H1 (cell line): ENCODE measurements at regions not wholly inside any gene's neighbourhood (a gene's known extent, or its start where the extent isn't known, plus 50 kb on each side); places are given as distances from the start of the nearest gene placed in this dataset.

Experiments
- CTCF ChIA-PET: fragments of 300-600 bp; sonication (Branson Sonifier 250); formaldehyde crosslinking; loops from one replicate; lab custom pipeline; 2021; ENCODE audit not compliant: partially characterized antibody; lab: Charles Lee
- POLR2A ChIA-PET: fragments of 300-600 bp; sonication (Branson Sonifier 250); formaldehyde crosslinking; loops from one replicate; lab custom pipeline; 2021; ENCODE audit warnings: inconsistent platforms; ENCODE audit not compliant: partially characterized antibody; lab: Charles Lee
- DNase-seq, 2 experiments: peaks; one replicate each; pipeline versions ENCODE4 v3.0.0 to v3.0.0-alpha.2; 2010 to 2022; ENCODE audit warnings: low spot score in 2 of 2, low read depth in 1 of 2, mixed read lengths in 1 of 2
- FAIRE-seq: peaks from 2 replicates; lab custom pipeline; 2011; peaks lifted over from hg19 to GRCh38; lab: Jason Lieb, UNC
- H2AFZ ChIP-seq: 2 replicates; pipeline ENCODE4 v1.8.1; 2012; ENCODE audit warnings: low read length, inconsistent platforms
- H2AK5ac ChIP-seq: 2 replicates; pipeline ENCODE4 v1.6.1; 2013; ENCODE audit warnings: low read depth, low read length
- H2BK120ac ChIP-seq: replicated peaks from 2 replicates; pipeline ENCODE3; 2013; ENCODE audit warnings: low read depth, low read length, inconsistent platforms
- H2BK12ac ChIP-seq: 2 replicates; pipeline ENCODE4 v1.6.1; 2013; ENCODE audit warnings: low read depth, low read length
- H2BK15ac ChIP-seq: 2 replicates; pipeline ENCODE4 v1.6.1; 2013; ENCODE audit warnings: low read length
- H2BK20ac ChIP-seq: 2 replicates; pipeline ENCODE4 v1.6.1; 2013; ENCODE audit warnings: low read length
- H2BK5ac ChIP-seq: 2 replicates; pipeline ENCODE4 v1.6.1; 2013; ENCODE audit warnings: low read depth, low read length
- H3K14ac ChIP-seq: 2 replicates; pipeline ENCODE4 v1.6.1; 2013; ENCODE audit warnings: inconsistent platforms; ENCODE audit not compliant: insufficient read length
- H3K18ac ChIP-seq: 2 replicates; pipeline ENCODE4 v1.6.1; 2013; ENCODE audit warnings: low read length; ENCODE audit errors: extremely low read depth
- H3K23ac ChIP-seq: 2 replicates; pipeline ENCODE4 v1.6.1; 2013; ENCODE audit warnings: inconsistent platforms; ENCODE audit not compliant: insufficient read length
- H3K23me2 ChIP-seq: 2 replicates; pipeline ENCODE4 v1.6.1; 2013; ENCODE audit warnings: low read depth, low read length
- H3K27ac ChIP-seq: 2 replicates; pipeline ENCODE4 v1.6.1; 2011; ENCODE audit warnings: low read depth, low read length, inconsistent platforms
- H3K27me3 ChIP-seq, 4 experiments: replicated peaks in 1 of 4; 1 replicate in 1 of 4; 2 replicates in 3 of 4; pipeline versions ENCODE4 v1.6.1 to v1.8.1; 2011 to 2013; ENCODE audit warnings: low read length in 3 of 4, mild to moderate bottlenecking in 3 of 4, inconsistent platforms in 2 of 4, mixed read lengths in 2 of 4, moderate library complexity in 1 of 4; ENCODE audit not compliant: control insufficient read depth in 3 of 4, insufficient read depth in 3 of 4; ENCODE audit errors: extremely low read depth in 1 of 4
- H3K36me3 ChIP-seq, 4 experiments: 2 replicates each; pipeline versions ENCODE4 v1.6.1 to v1.8.1; 2011 to 2013; ENCODE audit warnings: mild to moderate bottlenecking in 4 of 4, low read length in 3 of 4, moderate library complexity in 2 of 4, control low read depth in 1 of 4, inconsistent platforms in 1 of 4; ENCODE audit not compliant: insufficient read depth in 4 of 4, control insufficient read depth in 2 of 4
- H3K4ac ChIP-seq: replicated peaks from 2 replicates; pipeline ENCODE3; 2013; ENCODE audit warnings: low read length, low read depth, mixed read lengths, inconsistent platforms; ENCODE audit not compliant: insufficient read length
- H3K4me1 ChIP-seq, 4 experiments: replicated peaks in 1 of 4; 1 replicate in 1 of 4; 2 replicates in 3 of 4; pipeline versions ENCODE4 v1.6.1 to v1.8.1; 2011 to 2013; ENCODE audit warnings: low read length in 3 of 4, inconsistent platforms in 2 of 4, mixed read lengths in 1 of 4; ENCODE audit not compliant: insufficient read depth in 4 of 4, control insufficient read depth in 3 of 4
- H3K4me2 ChIP-seq, 2 experiments: 2 replicates each; pipeline versions ENCODE4 v1.6.1 to v1.8.1; 2011 to 2013; ENCODE audit warnings: low read depth in 2 of 2, low read length in 2 of 2, control low read depth in 1 of 2, inconsistent platforms in 1 of 2, mild to moderate bottlenecking in 1 of 2; ENCODE audit not compliant: insufficient read depth in 1 of 2
- H3K4me3 ChIP-seq, 4 experiments: fragments of 200-600, 300-600 bp in 1 of 4; sonication (generic), shearing (Covaris generic), sonication (Bioruptor Twin) in 1 of 4; 2 replicates each; pipeline versions ENCODE4 v1.5.1 to v1.8.1; 2011 to 2016; ENCODE audit warnings: low read length in 4 of 4, low read depth in 3 of 4, control low read depth in 2 of 4, inconsistent platforms in 2 of 4, mild to moderate bottlenecking in 2 of 4, mixed read lengths in 1 of 4, moderate library complexity in 1 of 4; ENCODE audit not compliant: insufficient read depth in 2 of 4; ENCODE audit errors: extremely low read depth in 1 of 4
- H3K56ac ChIP-seq: replicated peaks from 2 replicates; pipeline ENCODE3; 2013; ENCODE audit warnings: low read depth, mild to moderate bottlenecking, mixed read lengths, low read length, inconsistent platforms; ENCODE audit not compliant: insufficient read length
- H3K79me1 ChIP-seq: 2 replicates; pipeline ENCODE4 v1.6.1; 2013; ENCODE audit warnings: low read depth, low read length, control low read depth
- H3K79me2 ChIP-seq, 2 experiments: 2 replicates each; pipeline versions ENCODE4 v1.6.1 to v1.8.1; 2012 to 2013; ENCODE audit warnings: low read length in 2 of 2, mild to moderate bottlenecking in 2 of 2, inconsistent platforms in 1 of 2; ENCODE audit not compliant: insufficient read depth in 2 of 2, control insufficient read depth in 1 of 2
- H3K9ac ChIP-seq, 4 experiments: replicated peaks in 1 of 4; 1 replicate in 1 of 4; 2 replicates in 3 of 4; pipeline versions ENCODE4 v1.6.1 to v1.8.1; 2011 to 2013; ENCODE audit warnings: low read depth in 3 of 4, low read length in 3 of 4, control low read depth in 2 of 4, mild to moderate bottlenecking in 2 of 4, moderate library complexity in 2 of 4, inconsistent platforms in 1 of 4; ENCODE audit errors: extremely low read depth in 1 of 4
- H3K9me3 ChIP-seq, 2 experiments: 2 replicates each; pipeline versions ENCODE4 v1.6.1 to v1.8.1; 2012 to 2013; ENCODE audit warnings: mild to moderate bottlenecking in 2 of 2, moderate library complexity in 2 of 2, control low read depth in 1 of 2, inconsistent platforms in 1 of 2, low read depth in 1 of 2, low read length in 1 of 2, mixed read lengths in 1 of 2; ENCODE audit not compliant: insufficient read depth in 2 of 2
- H4K20me1 ChIP-seq, 2 experiments: replicated peaks in 1 of 2; 2 replicates each; pipeline versions ENCODE3 to v1.8.1; 2011 to 2013; ENCODE audit warnings: inconsistent platforms in 2 of 2, low read length in 2 of 2, mild to moderate bottlenecking in 1 of 2; ENCODE audit not compliant: insufficient read depth in 2 of 2, control insufficient read depth in 1 of 2
- H4K5ac ChIP-seq: 2 replicates; pipeline ENCODE4 v1.6.1; 2013; ENCODE audit warnings: low read length, low read depth, mixed read lengths, inconsistent platforms; ENCODE audit not compliant: insufficient read length
- H4K8ac ChIP-seq: 2 replicates; pipeline ENCODE4 v1.8.0; 2013; ENCODE audit warnings: mild to moderate bottlenecking, moderate library complexity, low read length, inconsistent platforms; ENCODE audit not compliant: insufficient read depth; ENCODE audit errors: extremely low read depth
- H4K91ac ChIP-seq: replicated peaks from 2 replicates; pipeline ENCODE3; 2013; ENCODE audit warnings: low read length, mixed read lengths, inconsistent platforms; ENCODE audit not compliant: insufficient read length
- ATF2 ChIP-seq: IDR thresholded peaks from 2 replicates; pipeline ENCODE4 v1.6.1; 2012; ENCODE audit warnings: low read length, inconsistent platforms
- CHD2 ChIP-seq: IDR thresholded peaks from 2 replicates; pipeline ENCODE4 v1.6.1; 2012; ENCODE audit warnings: low read length, improper control_type of control experiment
- GABPA ChIP-seq: IDR thresholded peaks from 2 replicates; pipeline ENCODE4 v1.6.1; 2011; ENCODE audit warnings: mild to moderate bottlenecking, low read length, moderate library complexity, borderline replicate concordance; ENCODE audit not compliant: insufficient read depth
- GTF2F1 ChIP-seq: IDR thresholded peaks from 2 replicates; pipeline ENCODE4 v1.6.1; 2012; ENCODE audit warnings: low read depth, low read length, improper control_type of control experiment, borderline replicate concordance
- JUND ChIP-seq: IDR thresholded peaks from 2 replicates; pipeline ENCODE4 v1.6.1; 2011; ENCODE audit warnings: mild to moderate bottlenecking, improper control_type of control experiment, low read length
- KDM1A ChIP-seq: fragments of 200-600, 300-600 bp; sonication (generic); IDR thresholded peaks from 2 replicates; pipeline ENCODE4 v1.7.1; 2016; ENCODE audit warnings: mild to moderate bottlenecking, low read length, borderline replicate concordance
- KDM4A ChIP-seq: IDR thresholded peaks from one replicate; pipeline ENCODE4 v1.7.1; 2012; ENCODE audit warnings: low read depth, mild to moderate bottlenecking, moderate library complexity, low read length, inconsistent platforms; ENCODE audit not compliant: severe bottlenecking
- NRF1 ChIP-seq: IDR thresholded peaks from 2 replicates; pipeline ENCODE4 v1.6.1; 2011; ENCODE audit warnings: mild to moderate bottlenecking, low read depth, low read length, improper control_type of control experiment
- WGBS, 2 experiments: shearing (Covaris generic) in 1 of 2; methylation state at CpG; one replicate each; pipeline versions ENCODE4 v1.1.6 to v1.1.7; 2013 to 2015; ENCODE audit warnings: low lambda C conversion rate in 2 of 2, mixed read lengths in 2 of 2, inconsistent platforms in 1 of 2, low coverage in 1 of 2, missing lambda C conversion rate in 1 of 2; ENCODE audit not compliant: insufficient replicate concordance in 2 of 2, insufficient coverage in 1 of 2, insufficient read length in 1 of 2; ENCODE audit errors: extremely low coverage in 1 of 2, missing lambda C conversion rate in 1 of 2; 5-methylcytosine and 5-hydroxymethylcytosine counted together

- no peak overlapping the region for H3K14ac ChIP-seq
- WGBS, 2 experiments, result 84% methylated on average over 10 of the region's 12 CpGs; no CpG with 5 or more reads in 1 of the 2 experiments
- H2BK5ac ChIP-seq, result peak overlapping the region; percentile 96
- H2BK120ac ChIP-seq, result no peak overlapping the region
- no peak overlapping the region for H3K56ac ChIP-seq
- peaks cover 18 to 25% of the 10 kb centered on the region in 2 experiments for H4K20me1 ChIP-seq
- no peak overlapping the region for H2AFZ ChIP-seq
- POLR2A ChIA-PET, result interaction anchor here (0.6 to 5.9 kb wide), 5 partner anchors 12 to 395 kb away, joined by 3 to 32 read pairs (median 4); no protein-coding TSS in a partner anchor
- no peak overlapping the region for H4K91ac ChIP-seq
- H3K27me3 ChIP-seq, result no peaks in the 10 kb centered on the region
- no peak overlapping the region for H4K5ac ChIP-seq
- peak overlapping the region; percentile 97 for H2BK12ac ChIP-seq
- no peak for FAIRE-seq
- H3K36me3 ChIP-seq, result peaks cover 0 to 11% (median 0%) of the 10 kb centered on the region in 4 experiments; a peak in 2 of 8 replicates
- no peak overlapping the region for H3K4me3 ChIP-seq
- no peak overlapping the region for H3K9ac ChIP-seq
- peaks cover 6% of the 10 kb centered on the region; the same call in 1 of the 2 replicates for H3K23me2 ChIP-seq
- peak overlapping the region; percentile 96 for H3K27ac ChIP-seq
- H3K4me1 ChIP-seq, result peaks cover 25 to 63% (median 42%) of the 10 kb centered on the region in 4 experiments
- peak overlapping the region; percentile 97 for H2AK5ac ChIP-seq
- peaks cover 16 to 94% of the 10 kb centered on the region in 2 experiments for H3K79me2 ChIP-seq
- no peak overlapping the region for H3K23ac ChIP-seq
- peak overlapping the region; percentile 56; the same call in 1 of the 2 replicates for H3K18ac ChIP-seq
- DNase-seq, result no peak
- H2BK20ac ChIP-seq, result peak overlapping the region; percentile 4; the same call in 1 of the 2 replicates
- H3K9me3 ChIP-seq, result no peaks in the 10 kb centered on the region
- H3K4me2 ChIP-seq, result peak overlapping the region in 1 of 2 experiments; percentile 61; a peak in 1 of 4 replicates
- H2BK15ac ChIP-seq, result no peak overlapping the region; the same call in 1 of the 2 replicates
- CTCF ChIA-PET, result interaction anchor here (0.7 to 2.6 kb wide), 6 partner anchors 10 to 83 kb away, joined by 3 to 8 read pairs (median 5); no protein-coding TSS in a partner anchor
- peaks cover 29% of the 10 kb centered on the region for H3K79me1 ChIP-seq
- no peak overlapping the region for H3K4ac ChIP-seq
- no peak overlapping the region for H4K8ac ChIP-seq
- TF ChIP-seq KDM1A (peak; percentile 74; the same call in 1 of the 2 replicates), NRF1 (no peak), KDM4A (no peak), GABPA (no peak), GTF2F1 (no peak), CHD2 (no peak), ATF2 (no peak), JUND (no peak)
These were observed 53.0 kb downstream of the NCOR2 start for GRCh38 chr12:124514145-124514995.
